ENCODE measurements at regions not wholly inside any gene's neighbourhood (a gene's known extent, or its start where the extent isn't known, plus 50 kb on each side); places are given as distances from the start of the nearest gene placed in this dataset.
"Not testable (repeated sequence)": the region's sequence is repeated elsewhere in the genome, so short reads cannot be mapped to it uniquely, and the experiment has no call there.

DNA sequence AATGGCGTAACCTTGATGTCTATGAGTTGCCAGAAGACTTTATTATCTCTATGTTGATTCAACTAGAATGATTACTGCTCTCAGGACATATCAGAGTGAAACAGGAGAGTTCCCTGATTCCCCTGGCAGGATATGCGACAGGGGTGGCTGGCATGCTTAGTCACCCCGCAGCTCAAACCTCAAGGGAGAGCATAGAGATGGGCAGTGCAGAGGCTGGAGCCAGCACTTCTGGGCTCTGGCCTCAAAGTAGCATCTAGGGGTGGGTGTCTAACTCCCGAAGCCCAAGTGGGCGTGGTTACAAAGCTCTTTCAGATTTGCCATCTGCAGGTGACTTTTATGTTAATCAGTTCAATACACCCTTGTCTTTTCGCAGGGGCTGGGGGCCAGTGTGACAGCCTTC lies 391.6 kb downstream of the ADCYAP1 start:
- no peak for DNase-seq (ENCODE audit: low read depth)

DNA sequence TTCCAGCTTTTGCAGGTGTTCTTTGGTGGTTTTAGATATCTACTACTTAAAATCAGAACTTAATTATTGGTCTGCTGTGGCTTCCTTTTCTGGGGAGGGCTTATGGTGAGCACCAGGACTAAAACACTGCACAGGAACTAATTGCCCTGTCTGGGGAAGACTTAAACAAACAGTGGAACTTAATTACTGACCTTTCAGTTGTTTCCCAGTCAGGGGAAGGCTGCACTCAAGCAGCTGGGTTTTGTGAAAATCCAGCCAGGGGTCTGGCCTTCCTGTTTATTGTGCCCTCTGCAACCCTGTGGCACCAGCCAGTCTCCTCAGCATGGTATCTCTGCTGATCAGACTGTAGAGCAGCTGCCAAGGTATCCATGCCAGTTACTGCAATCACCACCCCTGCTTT lies 398.2 kb downstream of the ADCYAP1 start:
- DNase-seq (ENCODE audit: low read depth) = no peak

DNA sequence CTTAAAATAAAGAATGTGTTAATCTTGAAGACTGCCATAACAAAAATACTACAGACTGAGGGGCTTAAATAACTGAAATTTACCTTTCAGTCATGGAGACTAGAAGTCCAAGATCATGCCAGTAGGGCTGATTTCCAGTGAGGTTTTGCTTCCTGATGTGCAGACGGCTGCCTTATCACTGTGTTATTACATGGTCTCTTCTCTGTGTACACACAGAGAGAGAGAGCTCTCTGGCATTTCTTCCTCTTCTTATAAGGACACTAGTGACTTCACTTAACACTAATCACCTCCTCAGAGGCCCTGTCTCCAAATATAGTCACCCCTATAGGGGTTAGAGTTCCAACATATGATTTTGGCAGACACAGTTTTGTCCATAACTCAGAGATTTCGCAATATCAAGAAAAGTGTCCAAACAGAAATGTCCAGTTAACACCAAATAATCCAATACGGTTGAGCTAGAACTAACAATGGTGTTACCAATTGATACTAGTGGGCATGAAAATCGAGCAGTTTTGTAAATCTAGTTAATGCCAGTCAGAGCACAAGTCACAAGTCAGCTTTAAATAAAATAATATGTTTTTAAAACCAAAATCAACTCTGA lies 399.8 kb downstream of the ADCYAP1 start:
- no peak for DNase-seq (ENCODE audit: low read depth)

DNA sequence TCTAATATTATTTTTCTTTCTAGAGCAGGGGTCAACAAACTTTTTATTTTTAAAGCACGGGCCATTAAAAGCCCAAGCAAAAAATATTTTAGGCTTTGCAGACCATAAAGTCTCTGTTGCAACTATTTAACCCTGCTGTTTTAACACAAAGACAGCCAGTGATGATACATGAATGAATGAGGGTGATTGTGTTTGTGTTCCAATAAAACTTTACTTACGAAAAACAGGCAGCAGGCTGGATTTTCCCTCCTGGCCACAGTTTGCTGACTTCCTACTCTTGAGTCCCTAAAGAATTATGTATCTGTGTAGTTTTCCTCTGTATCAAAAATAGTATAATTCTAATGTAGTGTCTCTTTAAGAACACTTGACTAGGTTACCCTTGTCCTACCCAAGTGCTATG lies 402.0 kb downstream of the ADCYAP1 start:
- no peak for DNase-seq (ENCODE audit: low read depth)

DNA sequence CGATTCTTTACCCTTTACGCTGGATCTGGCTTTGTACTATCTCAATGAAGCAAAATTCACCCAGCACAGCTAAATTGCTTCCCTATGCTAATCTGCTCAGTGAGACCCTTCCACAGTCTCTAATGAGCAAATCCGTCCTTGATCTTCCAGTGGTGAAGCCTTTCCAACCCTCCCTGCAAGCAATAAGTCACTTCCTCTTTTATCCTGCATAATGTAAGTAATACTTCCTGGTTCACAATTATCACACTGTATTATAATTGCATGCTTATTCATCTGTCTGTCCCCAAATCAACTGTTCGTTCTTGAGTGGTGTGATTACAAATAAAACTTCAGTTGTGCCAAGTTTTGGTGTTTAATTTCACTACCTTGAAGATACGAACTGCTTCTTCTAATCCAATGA lies 404.0 kb downstream of the ADCYAP1 start:
- no peak for DNase-seq (ENCODE audit: low read depth)

DNA sequence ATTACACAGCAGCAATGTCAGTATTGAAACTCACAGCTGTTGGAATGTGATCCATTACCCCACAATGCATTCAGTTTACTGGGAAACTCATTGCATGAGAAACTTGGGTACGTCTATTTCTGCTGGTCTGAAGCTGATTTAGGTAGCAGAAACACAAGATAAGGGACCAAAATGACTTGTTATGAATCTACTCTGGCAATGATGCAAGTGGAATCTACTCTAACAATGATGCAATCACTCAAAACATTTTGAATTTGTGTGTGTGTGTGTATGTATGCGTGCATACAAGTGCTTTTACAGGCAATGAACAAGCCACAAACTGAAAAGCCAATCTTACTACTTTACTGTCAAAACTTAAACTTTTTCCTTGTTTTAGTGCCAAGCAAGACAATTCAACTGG lies 406.7 kb downstream of the ADCYAP1 start:
- DNase-seq (ENCODE audit: low read depth) = no peak

DNA sequence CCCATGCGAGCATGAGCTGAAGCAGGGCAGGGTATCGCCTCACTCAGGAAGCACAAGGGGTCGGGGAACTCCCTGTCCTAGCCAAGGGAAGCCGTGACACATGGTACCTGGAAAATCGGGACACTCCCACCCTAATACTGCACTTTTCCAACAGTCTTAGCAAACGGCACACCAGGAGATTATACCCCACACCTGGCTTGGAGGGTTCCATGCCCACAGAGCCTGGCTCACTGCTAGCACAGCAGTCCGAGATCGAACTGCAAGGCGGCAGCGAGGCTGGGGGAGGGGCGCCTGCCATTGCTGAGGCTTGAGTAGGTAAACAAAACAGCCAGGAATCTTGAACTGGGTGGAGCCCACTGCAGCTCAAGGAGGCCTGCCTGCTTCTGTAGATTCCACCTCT lies 430.7 kb downstream of the ADCYAP1 start:
- not testable (repeated sequence) for DNase-seq (ENCODE audit: low read depth)

DNA sequence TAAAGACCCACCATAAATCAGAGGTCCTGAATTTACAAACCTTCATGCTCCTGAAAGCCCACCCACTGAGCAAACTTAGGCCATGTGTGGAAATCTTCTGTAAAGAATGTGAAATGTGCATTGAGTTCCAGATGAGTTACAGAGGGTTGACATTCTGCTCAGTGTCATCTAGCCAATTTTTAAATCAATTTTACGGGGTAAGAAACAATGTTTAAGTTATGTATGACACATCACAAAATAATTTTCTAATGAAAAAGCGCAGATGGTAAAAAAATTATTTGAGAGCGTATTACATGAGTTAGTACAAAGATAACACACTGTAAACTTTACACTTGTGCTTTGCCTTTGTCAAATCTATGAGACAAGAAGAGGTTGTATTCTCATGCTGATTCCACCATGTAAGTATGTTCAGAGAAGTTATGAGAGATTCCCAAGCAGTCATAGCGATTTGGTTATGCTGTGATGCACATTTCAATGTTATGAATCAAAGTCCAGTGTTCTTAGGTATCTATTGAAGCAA lies 446.3 kb downstream of the ADCYAP1 start:
- no peak for DNase-seq (ENCODE audit: low read depth)

DNA sequence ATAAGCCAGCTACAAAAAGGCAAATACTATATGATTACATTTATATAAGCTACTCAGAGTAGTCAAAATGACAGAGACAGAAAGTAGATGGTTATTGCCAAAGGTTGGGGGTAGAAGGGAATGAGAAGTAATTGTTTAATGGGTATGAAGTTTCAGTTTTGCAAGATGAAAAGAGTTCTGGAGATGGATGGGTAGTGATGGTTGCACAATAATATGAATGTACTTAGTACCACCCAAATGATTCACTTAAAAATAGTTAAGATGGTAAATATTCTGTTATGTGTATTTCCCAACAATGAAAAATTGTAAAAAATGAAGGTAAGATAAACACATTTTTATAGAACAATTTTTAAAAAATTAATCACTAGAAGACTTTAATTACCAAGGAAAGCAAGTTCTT lies 448.4 kb downstream of the ADCYAP1 start:
- no peak for DNase-seq (ENCODE audit: low read depth)

DNA sequence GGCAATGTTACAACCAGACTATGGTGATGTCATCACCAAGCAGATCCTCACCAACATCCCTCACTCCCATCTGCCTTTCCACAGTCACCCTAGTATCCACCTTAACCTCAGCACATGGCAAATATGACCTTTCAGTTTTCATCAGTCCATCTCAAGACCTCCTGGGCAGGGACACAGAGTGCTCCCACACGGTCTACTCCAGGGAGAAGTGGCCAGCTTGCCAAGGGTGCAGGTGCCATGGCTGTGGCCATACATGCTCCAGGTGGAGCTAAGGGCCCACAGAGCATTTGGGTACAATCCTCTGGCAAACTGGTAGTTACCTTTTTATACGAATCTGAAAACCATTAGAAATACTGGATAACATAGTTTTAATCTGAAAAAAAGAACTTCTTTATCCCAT lies 453.1 kb downstream of the ADCYAP1 start:
- no peak for DNase-seq (ENCODE audit: low read depth)

DNA sequence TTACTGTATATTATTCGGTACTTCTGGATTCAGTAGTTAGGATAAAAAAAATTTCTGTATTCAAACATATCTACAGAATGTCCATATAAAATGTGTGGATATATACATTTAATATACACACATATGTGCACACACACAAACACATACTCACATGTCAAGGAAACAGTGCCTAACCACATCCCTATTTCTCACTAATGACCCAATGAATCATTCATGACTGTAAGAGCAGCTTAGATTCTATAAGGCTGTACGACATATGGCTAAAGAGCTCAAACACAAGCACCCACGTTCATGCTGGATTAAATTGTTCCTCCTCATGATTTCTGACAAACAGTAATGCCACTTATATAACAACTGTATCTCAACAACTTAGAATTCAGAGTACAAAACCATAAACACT lies 457.3 kb downstream of the ADCYAP1 start:
- DNase-seq (ENCODE audit: low read depth) = no peak

DNA sequence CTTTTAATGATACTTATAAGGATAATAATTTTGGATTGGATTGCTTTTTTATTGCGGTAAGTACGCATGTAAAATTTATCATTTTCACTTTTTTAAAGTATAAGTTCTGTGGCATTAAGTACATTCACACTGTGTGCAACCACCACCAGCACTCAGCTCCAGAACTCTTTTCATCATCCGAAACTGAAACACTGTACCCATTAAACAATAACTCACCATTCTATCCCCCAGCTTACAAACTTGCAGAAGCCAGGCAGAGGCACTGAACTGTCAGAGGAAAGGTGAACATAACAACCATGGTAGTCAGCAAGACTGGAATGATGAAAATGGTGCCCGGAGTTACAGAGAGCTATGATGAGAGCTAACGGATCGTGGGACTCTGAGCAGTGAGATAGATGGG lies 465.9 kb downstream of the ADCYAP1 start:
- DNase-seq (ENCODE audit: low read depth) = no peak

DNA sequence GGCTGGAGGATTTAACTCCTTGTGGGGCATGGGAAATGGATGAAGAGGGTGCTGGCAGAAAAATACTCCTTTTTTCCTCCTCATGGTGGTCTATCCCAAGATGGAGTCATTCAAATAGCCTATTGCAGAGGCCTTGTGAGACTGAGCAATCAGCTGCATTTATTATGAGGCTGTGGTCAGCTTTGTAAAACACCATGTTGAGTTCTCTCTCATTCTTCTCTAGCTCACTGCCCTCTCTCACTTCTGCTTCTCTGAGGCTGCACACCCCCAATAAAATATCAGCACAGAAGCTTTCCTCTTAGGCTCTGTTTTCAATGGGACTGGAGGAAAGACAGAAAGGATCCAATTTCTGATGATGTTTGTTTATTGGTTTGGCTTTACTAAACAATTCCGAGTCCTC lies 467.1 kb downstream of the ADCYAP1 start:
- no peak for DNase-seq (ENCODE audit: low read depth)

DNA sequence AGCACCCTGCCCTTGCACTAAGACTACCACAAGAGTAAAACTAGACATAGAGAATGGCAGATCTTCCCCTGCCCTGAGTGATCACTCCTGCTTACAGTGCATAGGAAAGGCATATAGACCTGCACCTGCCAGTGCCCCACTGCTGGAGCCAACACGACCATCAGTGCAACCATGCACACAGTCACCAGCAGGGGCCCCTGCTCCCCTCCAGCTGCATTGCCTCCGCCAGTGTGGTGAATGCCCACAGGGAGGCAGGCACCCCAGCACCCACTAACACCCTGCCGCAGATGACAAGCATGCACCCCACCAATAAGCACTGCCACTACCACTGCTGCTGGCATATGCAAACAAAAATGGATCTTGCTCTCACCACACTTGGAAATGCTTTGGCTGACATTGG lies 478.8 kb downstream of the ADCYAP1 start:
- DNase-seq (ENCODE audit: low read depth) = no peak

DNA sequence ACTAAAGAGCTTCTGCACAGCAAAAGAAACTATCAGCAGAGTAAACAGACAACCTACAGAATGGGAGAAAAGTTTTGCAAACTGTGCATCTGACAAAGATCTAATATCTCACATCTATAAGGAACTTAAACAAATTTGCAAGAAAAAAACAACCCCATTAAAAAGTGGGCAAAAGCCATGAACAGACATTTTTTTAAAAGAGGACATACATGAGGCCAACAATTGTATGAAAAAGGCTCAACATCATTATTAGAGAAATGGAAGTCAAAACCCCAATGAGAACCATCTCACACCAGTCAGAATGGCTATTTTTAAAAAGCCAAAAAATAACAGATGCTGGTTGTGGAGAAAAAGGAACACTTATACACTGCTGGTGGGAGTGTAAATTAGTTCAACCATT lies 483.8 kb downstream of the ADCYAP1 start:
- not testable (repeated sequence) for DNase-seq (ENCODE audit: low read depth)

DNA sequence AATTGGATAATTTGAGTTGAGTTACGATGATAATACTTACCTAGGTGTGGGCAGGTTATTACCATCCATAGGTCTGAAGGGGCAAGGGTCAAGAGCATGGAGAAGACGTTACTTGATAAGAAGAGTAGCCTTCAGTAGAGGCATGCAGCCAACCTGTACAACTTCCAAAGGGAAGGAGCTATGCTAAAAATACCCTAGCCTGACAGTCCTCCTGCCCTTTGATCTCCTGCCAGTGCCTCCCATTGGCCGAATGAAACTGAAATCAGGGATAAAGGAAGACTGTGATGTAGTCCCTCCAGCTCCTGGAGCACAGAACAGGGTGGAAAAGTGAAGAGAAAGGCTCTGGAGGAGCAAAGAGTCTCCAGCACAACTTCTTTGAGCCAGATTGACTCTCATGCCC lies 487.4 kb downstream of the ADCYAP1 start:
- DNase-seq (ENCODE audit: low read depth) = no peak

DNA sequence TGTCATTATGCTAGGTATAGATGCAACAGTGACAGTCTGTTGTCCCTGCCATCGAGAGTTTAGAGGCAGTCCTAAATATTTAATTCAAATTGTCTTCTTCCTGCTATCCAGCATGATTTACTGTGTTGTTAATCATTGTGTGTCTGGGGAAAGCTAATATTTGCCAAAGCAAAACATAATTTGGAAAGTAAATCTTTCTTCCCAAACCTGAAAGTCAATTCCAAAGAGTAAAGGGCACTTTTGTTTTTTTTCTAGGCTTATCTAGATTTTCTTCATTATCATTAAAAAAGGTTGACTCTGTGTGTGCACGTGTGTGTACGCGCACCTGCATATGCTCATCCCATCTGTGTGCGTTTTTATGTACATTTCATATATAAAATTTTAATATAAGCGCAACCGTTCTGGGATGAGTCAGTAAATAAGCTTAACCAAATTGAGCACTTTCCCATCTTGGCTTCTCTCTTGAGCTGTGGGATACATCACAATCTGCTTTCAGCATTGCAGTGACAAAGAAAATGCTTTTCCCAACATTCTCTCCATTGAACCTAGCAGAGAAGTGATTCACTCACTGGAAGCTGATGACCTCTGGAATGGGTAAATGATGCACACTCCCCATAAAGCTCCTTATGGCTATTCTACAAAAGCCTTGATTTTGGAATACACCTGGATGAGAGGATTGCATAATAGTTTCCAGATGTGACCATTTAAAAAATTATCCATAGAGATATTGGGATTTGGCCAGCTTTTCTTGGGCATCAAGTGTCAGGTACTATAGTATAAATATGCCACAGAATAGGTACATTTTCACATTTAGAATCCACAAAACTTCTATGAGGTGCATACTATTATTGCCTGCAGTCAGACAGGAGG lies 488.4 kb downstream of the ADCYAP1 start:
- no peak for DNase-seq (ENCODE audit: low read depth)

DNA sequence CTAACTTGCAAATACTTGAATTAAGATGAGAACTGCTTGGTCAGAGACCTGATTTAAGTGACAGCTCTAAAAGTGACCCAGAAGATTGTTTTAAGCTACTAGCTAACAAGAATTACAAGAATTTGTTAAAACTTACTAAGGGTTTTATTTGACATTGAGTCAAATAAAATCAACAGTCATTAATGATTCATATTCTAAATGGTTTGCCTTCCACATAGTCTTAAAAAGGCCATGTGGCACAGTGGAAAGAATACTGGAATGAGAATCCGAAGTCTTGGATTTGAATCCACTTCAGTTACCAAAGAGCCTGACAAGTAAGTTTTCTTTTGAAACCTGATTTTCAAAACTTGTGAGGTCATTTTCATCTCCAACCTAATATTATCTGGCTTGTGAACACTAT lies 489.3 kb downstream of the ADCYAP1 start:
- no peak for DNase-seq (ENCODE audit: low read depth)

DNA sequence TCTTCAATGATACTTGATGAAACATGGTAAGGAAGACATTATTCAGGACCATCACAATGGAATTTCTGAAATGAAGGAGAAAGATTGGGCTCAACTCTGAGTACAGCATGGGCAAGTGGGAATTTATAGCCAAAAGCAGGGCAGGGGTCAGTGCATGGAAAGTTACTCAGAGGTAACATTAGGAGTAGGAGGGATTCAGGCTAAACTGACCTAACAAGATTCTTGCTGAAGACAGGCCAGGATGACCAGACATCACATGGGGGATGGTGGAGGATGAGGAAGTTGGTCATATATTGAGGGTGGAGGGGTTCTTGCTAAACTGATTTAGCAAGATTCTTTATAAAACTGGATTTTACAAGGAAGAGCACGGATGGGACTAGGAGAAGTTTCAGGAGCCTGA lies 489.8 kb downstream of the ADCYAP1 start:
- no peak for DNase-seq (ENCODE audit: low read depth)

DNA sequence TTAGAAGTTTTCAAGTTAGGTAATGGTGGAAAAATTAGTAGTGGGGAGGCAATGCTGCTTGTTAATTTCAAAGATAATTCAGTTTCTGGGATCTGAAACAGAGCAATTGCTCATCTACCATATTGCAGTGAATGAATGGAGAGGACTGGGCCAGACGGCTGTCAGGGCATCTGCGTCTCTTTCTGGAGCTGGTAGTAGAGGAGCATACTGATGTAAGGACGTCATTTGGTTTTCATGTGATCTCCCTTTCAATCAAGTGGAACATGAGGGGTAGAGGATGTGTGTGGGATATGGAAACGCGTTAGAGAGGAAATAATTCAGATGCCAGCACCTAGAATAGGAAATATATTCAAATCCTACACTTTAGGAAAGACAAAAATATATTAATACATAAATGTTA lies 490.3 kb downstream of the ADCYAP1 start:
- DNase-seq (ENCODE audit: low read depth) = no peak

DNA sequence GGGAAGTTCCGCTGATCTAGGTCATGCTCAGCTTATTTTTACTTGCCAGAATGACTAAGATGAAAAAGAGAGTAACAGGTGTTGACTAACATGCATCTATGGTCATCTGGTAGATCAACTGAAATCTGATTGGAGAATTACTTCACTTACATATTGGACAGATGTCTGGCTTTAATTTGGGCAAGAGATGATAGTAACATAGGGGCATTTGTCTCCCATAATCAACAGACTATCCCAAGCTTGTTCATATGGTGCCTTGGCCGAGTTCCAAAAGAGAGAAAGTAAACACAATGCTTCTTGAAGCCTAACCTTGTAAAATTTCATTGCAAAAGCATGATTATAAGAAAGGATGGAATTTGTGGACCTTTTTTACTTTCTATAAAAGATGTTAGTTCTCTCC lies 503.7 kb downstream of the ADCYAP1 start:
- no peak for DNase-seq (ENCODE audit: low read depth)

DNA sequence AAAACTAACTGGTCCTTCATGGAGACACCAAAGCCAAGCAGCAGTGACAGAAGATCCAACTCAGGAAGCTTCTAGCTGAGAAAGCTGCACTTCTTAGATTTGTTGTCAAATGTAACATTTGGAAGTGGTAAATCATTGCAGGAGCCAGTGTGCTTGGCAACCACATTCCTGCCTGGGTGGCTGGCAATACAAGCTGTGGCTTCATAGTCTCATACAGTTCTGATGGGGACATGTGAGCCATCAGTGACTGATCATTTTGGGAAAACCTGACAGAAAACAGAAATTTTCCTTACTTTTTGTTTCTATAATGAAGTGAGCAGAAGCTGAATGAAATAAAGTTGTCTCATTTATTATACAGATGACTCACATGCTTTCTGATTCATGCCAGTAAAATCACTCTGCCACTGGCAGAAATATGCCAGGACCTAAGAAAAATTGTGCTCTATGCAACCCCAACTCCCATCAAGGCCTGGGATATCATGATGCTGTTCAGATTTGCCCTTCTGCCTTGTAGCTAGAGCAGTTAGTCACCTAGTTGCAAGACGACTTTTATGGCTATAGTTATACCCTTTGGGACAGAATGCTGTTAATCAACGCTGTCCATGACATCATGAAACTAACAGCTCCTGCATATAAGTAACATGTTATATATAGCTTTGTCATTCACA lies 508.1 kb downstream of the ADCYAP1 start:
- no peak for DNase-seq (ENCODE audit: low read depth)

DNA sequence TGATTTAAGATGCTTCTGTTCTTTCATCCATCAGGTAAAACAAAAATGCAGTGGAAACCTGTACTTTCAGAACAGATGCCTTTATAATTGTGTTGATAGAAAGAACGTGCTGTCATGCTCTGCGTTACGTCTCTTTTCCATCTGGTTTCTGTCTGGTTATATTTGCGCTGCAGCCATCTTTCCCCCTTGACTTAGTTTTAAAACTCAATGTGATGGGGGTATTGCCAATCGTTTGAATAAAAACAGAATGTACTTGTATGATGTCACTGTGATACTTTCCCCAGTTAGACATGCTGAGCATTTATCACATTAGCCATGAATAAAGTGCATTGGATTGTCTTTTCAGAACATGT lies 508.6 kb downstream of the ADCYAP1 start:
- DNase-seq (ENCODE audit: low read depth) = no peak

Data from non-pigmented ciliary epithelial cell (primary cell).